Activated CD4-positive, CD25-positive, alpha-beta regulatory T cell treated with anti-CD3 and anti-CD28 coated beads, Interleukin-2, amount 50 U/mL, for 72 hours (primary cell): ENCODE measurements at regions not wholly inside any gene's neighbourhood (a gene's known extent, or its start where the extent isn't known, plus 50 kb on each side); places are given as distances from the start of the nearest gene placed in this dataset.
"Not testable (repeated sequence)": the region's sequence is repeated elsewhere in the genome, so short reads cannot be mapped to it uniquely, and the experiment has no call there.

ENCODE experiments used
- DNase-seq: peaks from one replicate; pipeline ENCODE4 v3.0.0; 2021

DNA sequence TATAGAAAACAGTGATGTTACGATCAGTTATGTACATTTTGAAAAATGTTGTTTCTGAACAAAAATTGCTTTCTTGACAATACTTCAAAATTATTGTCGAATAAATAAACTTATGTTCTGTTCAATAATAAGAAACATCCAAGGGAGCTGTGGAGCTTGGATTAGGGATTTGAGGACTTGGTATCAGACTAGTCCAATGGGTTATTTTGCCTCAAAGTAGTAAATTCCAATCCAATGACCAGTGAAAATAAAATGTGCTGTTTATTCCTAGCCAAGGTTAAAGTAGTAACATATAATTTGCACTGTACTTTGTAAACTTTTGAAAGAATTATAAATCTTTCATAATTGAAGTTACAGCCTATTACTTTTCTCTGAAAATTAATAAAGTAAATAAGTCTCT is 79.1 kb upstream of the IVNS1ABP start:
- DNase-seq, result no peak

DNA sequence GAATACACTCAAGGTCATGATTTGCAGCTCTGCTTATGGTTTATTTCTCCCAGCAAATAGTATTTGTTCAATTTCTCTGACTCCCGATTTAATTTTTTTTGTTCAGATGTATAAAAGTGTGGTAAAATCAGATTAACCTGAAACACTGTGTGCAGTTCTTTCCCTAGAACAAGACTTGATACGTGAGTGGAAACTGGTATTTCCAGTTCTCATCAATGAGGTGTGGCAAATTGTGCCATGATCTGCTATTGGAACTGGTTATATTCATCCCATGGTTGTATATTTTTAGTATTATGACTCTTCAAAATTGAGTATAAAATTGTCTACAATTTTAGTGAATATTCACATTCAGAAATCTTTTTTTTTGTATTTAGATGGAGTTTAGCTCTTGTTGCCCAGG is 76.8 kb upstream of the IVNS1ABP start:
- DNase-seq, result no peak

DNA sequence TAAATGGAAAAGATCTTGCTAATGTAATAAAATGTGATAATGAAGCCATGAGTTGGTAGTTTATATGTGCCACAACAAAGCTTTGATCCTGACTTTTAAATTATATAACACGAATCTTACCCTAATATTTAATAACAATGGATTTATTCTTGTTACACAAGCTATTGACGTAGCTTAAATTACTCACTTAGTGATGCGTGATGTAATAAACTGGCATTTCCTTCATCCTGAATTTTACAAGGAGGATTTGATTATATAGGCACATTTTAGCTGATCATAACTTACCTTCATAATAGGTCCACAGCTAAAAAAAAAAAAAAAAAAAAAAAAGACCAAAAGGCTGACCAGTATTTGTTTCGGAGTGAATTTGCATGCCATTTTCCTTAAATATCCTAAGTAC is 76.2 kb upstream of the IVNS1ABP start:
- DNase-seq, result no peak

DNA sequence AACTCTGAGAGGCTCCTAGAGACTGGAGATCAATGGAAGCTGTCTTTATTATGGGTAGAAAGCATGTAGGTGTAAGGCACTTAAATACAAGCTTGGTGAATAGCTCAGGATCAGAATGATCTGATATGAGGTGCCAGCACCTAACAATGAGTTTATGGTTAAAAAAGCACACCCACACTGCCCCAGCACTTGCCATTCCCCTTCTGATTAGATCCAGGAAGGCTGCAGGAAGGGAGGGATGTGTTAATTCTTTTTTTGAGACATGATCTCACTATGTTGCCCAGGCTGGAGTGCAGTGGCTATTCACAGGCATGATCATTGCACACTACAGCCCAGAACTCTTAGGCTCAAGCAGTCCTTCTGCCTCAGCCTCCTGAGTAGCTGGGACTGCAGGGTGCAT is 71.8 kb upstream of the IVNS1ABP start:
- no peak for DNase-seq

DNA sequence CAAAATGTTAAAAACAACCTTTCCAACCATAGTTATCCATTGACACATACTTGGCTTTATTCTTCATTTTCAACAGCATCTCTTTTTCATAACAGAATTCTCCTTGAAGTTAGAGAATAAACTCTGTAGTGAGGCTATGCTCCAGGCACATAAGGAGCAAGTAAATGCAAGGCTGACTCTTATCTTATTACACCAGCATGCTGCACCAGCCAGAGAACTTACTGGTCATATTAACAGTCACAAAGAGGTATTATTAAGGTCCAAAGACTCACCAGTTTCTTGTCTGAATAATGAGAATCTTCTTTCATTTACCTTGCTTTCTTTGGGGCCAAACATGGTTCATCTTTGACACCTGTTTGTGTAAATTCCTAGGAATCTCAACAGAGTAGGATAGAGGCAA is 71.3 kb upstream of the IVNS1ABP start:
- no peak for DNase-seq

DNA sequence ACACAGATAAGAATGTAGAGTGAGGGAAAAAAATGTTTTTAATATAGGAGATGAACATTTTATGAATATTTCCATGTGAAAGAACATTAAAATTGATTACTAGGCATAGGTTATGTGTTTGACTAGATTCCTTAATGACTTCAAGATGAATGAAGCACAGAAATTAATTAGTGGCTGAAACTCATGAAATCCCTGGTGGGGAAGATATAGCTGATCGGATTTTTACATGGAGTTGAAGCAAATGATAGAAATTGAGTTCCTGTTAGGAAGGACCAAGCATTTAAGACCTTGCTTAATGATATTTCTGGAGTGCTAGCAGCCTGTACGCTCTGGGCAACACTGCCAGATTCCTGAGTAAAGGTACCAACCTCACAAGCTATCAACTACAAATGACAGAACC is 68.9 kb upstream of the IVNS1ABP start:
- no peak for DNase-seq

DNA sequence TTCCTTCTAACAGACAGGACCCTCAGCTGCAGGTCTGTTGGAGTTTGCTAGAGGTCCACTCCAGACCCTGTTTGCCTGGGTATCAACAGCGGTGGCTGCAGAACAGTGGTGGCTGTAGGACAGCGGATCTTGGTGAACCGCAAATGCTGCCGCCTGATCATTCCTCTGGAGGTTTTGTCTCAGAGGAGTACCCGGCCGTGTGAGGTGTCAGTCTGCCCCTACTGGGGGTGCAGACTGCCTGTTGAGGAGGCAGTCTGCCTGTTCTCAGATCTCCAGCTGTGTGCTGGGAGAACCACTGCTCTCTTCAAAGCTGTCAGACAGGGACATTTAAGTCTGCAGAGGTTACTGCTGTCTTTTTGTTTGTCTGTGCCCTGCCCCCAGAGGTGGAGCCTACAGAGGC is 66.8 kb upstream of the IVNS1ABP start:
- not testable (repeated sequence) for DNase-seq

DNA sequence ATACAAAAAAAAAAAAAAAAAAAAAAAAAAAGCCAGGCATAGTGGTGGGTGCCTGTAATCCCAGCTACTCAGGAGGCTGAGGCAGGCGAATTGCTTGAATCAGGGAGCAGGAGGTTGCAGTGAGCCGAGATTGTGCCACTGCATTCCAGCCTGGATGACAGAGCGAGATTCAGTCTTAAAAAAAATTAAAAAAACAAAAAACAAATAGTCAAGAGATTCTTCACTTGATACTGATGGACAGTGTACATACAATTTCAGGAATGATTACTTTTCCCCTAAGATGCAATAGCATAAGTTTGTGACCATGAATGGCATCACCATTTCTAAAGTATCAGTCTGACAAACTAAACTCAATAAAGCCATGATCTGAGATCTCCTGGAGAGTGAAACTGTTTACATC is 60.8 kb upstream of the IVNS1ABP start:
- no peak for DNase-seq

DNA sequence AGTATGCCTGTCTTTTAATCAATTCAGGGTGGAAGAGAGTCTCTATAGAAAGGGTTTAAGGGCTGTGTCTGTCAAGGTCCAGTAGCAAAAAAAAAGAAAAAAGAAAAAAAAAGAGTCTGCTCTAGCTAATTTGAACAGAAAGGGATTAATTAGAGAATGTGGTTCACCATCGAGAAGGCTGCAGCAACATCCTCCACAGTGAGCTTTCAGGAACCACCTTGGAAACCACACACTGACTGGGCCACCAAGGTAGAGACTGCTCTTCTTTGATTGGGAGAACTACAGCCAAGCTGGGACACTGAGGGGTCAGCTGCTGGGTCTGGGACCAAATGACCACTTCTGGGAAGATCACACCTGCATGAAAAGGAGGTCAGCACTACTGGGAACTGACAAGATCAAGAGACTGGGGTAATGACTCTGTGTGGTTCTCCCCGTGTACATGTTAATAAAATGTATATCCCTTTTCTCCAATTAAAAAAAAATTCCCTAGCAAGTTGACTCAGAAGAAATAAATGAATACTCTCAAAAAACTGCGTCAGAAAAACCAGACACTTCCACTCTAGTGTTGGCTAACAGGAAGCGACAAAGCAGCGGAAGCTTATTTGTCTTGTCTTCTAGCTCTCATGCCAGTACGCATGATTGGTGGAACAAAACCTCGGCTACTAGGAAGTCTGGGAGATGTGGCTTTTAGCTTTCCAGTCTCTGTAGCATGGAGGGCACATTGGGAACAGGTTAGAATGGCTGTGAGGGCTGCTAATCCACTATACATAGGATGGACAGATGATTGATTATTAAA is 60.0 kb upstream of the IVNS1ABP start:
- no peak for DNase-seq

DNA sequence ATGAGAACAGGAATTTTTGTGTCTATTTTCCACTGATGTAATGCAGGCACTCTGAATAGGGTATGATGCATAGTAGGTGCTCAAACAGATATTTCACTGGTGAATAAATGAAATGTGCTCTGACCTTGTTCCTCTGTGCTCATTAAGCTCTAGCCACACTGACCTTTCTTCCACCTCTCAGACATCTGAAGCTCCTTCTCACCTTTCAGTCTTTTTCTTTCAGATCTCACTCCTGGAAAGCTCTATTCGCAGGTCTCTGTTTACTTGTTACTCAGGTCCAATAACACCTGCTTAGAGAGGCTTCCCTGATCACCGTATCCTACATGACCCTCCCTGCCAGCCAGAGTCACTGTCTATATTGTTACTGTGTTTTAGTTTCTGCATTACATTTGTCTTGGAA is 59.2 kb upstream of the IVNS1ABP start:
- no peak for DNase-seq

DNA sequence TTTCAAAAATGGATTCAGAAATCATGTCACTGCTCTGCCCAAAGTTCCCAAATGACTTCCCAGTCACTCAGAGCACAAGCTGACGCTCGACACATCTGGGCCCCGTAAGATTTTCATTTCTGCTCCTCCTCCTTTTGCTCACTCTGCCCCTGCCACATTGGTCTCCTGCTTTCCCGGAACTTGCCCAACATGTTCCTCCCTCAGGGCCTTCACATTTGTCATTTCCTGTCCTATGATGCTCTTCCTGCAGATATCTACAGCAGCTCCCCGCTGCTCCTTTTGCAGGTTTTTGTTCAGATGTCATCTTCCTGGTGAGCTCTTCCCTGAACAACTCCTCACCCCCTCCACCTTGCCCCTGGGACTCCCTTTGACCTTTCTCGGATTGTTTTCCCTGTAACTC is 58.5 kb upstream of the IVNS1ABP start:
- DNase-seq, result no peak

DNA sequence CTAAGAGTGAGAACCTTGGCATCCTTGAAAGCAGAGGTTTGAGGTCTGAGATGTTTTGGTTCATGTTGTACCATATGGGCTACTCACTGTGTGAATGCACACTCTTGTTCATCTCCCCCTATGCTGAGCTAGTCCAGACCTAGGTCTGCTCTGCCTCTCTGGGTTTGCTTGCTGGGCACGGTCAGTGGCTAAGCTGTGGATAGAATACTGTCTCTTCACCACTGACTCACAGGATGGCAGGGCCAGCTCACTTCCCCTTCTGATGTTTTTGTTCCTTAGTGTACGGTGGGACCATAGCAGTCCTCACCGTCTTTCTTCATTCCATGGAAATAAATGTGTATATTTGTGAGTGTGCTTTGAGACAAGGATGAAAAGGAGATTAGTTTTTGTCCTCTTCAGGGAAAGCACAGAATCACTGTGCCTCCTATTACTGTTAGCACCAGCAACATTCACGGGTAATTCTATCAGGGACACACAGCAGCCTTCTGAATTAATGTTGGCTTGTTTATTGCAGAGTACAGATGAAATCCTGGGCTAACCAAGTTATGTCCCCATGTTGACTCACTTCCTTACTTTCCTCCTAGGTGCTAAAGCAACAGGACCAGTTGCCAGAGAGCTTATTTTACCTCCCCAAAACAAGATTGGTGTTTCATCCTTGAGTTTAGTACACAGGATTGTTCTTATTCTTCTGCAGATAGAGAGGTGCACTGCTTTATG is 56.9 kb upstream of the IVNS1ABP start:
- no peak for DNase-seq

DNA sequence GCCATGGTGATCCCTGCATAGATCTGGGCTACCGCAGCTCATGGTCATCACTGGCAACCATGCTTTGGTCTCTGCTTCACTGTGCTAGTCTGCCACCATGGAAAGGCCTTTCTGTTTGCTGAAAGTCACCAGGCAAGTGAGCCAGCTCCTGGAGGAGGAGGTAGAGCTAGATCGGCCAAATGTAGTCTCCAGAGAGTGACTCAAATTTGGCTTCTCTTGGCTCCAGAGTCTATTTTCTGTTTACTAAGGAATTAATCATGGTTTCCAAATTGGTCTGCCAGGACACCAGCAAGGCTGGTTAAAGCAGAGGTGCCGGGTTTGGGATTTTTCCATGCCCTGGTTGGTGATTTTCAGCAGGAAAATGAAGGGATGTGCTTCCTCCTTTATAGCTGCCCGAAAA is 52.7 kb upstream of the IVNS1ABP start:
- DNase-seq, result no peak

DNA sequence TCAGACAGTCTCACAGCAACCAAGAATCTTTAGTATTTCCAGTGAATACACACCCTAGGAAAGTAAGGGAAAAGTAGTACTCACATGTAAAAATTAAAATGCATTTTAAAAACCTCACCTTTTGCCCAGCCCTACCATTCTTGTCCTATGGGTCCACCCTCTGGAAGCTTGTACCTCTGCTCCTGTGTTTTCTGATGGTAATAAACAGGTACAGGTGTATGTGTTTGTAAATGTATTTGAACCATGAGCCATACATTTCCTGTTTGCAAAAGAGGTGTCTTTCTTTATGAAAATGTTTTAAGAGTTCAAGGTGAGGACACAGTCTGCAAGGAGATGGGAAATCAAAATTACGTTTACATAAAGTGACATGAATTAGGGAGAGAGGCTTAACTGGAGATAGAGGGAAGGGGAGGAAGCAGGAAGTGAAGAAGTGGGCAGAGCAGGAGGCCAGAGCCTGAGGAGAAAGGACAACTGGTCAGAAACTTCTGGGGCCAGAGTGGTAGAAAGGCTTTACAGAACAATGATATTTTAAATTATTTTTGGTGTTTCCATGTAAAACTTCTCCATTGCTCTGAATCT is 52.0 kb upstream of the IVNS1ABP start:
- DNase-seq, result no peak

DNA sequence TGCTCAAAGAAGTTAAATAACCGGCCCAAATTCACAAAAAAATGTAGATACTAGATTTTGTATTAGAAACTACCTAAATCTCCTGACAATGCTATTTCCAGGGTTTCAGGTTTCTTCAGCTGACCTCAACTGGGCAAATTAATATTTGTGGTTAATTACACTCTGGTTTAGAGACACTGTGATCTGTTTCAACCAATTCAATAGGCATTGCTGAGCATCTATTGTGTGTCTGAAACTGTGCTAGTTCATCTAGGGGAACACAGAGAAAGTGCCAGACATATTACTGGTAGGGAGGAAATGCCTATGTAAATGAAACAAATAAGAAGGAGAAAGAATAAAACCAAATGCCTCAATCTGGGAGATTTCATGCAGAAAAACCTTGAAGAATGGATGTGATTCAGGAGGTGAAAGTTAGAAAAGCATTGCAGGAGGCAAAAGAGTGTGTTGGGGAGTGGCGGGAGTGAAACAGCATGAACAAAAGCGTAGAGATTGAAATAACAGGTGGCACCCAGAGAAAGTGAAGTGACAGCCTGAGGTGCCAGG is 51.3 kb upstream of the IVNS1ABP start:
- no peak for DNase-seq

DNA sequence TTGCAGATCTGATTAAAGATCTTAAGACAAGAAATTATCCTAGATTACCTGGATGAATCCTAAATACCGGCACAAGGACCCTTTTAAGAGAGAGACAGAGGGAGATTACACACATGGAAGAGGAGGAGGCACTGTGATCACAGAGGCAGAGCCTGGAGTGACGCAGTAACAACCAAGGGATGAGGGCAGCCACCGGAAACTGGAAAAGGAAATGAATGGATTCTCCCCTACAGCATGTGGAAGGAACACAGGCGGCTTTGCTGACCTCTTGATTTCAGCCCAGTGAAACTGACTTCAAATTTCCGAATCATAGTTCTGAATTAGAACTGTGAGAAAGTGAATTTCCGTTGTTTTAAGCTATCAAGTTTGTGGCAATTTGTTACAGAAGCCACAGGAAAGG is 50.2 kb upstream of the IVNS1ABP start:
- DNase-seq, result no peak
